Activated CD8-positive, alpha-beta T cell treated with anti-CD3 and anti-CD28 coated beads for 36 hours (primary cell): ENCODE measurements at regions not wholly inside any gene's neighbourhood (a gene's known extent, or its start where the extent isn't known, plus 50 kb on each side); places are given as distances from the start of the nearest gene placed in this dataset.

Source experiments
- ATAC-seq: fragments of 200-7000 bp; cut with Tn5 transposase; one replicate; pipeline ENCODE4 v1.10.0; 2021; ENCODE audit warnings: mild to moderate bottlenecking, moderate library complexity
- CTCF ChIA-PET: fragments of 350-600 bp; sonication (Branson Sonifier 250); formaldehyde crosslinking; loops from one replicate; lab custom pipeline; 2021; ENCODE audit warnings: antibody characterized with exemption; lab: Charles Lee
- POLR2A ChIA-PET: fragments of 350-600 bp; sonication (Branson Sonifier 250); formaldehyde crosslinking; loops from one replicate; lab custom pipeline; 2021; ENCODE audit warnings: antibody characterized with exemption; lab: Charles Lee
- DNase-seq: peaks from one replicate; pipeline ENCODE4 v3.0.0-alpha.2; 2020
- H3K27ac Mint-ChIP-seq: one replicate; pipeline ENCODE4 v1.8.0; 2021; ENCODE audit warnings: mild to moderate bottlenecking, mixed read lengths
- H3K27me3 Mint-ChIP-seq: one replicate; pipeline ENCODE4 v1.8.0; 2021; ENCODE audit warnings: mixed read lengths
- H3K36me3 Mint-ChIP-seq: one replicate; pipeline ENCODE4 v1.8.0; 2021; ENCODE audit warnings: low read depth, mixed read lengths
- H3K4me1 Mint-ChIP-seq: one replicate; pipeline ENCODE4 v1.8.0; 2021; ENCODE audit warnings: low read depth, mixed read lengths
- H3K4me3 Mint-ChIP-seq: one replicate; pipeline ENCODE4 v1.8.0; 2021; ENCODE audit warnings: mild to moderate bottlenecking, moderate library complexity, mixed read lengths
- H3K9me3 Mint-ChIP-seq: one replicate; pipeline ENCODE4 v1.8.0; 2021; ENCODE audit warnings: mixed read lengths
- intact Hi-C: fragments of 100-400 bp; cut with micrococcal nuclease; formaldehyde crosslinking; loops from one replicate; pipeline ENCODE4 v1.10.0; 2022
- TF ChIP-seq, protein P1 (sequence below): fragments of 200-600 bp; IDR thresholded peaks from one replicate; pipeline ENCODE4 v1.8.0; 2022; ENCODE audit warnings: antibody characterized with exemption, mild to moderate bottlenecking

DNA sequence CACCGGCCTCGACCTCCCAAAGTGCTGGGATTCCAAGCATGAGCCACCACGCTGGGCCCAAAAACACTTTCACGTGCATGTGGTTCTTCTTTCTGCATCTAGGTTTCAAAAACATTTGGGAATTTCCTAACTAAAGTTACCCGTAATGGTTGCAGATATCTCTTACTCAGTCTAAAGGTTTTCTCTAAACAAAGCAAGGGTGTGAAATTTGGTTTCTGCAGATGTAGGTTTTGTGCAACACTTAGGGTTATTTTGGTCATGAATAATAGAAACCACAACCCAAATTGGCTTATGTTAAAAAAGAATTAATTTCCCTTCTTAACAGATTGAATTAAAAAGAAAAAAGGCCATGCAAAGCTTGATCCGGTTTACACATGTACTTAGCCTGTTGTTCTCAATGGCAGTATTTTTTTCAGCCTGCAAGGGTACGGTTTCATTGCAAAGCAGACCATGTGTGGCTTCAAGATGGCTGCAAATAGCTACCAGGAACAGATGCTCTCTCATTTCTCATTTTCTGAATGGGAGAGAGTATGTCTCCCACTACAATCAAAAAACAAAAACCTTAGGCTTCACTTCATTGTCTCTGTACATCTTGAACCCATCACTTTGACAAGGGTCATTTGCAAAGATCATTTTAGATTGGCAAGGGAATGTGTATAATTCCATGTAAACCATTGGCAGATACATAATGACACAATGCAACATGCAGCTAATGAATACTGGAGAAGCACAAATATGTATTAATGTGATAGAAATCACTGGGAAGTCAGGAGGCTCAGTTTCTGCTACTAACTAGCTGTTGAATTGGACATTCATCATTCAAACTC, 491.2 kb upstream of the FLRT2 start:
- H3K36me3 Mint-ChIP-seq: no peaks in the 10 kb centered on the region
- TF ChIP-seq, protein P1, sequence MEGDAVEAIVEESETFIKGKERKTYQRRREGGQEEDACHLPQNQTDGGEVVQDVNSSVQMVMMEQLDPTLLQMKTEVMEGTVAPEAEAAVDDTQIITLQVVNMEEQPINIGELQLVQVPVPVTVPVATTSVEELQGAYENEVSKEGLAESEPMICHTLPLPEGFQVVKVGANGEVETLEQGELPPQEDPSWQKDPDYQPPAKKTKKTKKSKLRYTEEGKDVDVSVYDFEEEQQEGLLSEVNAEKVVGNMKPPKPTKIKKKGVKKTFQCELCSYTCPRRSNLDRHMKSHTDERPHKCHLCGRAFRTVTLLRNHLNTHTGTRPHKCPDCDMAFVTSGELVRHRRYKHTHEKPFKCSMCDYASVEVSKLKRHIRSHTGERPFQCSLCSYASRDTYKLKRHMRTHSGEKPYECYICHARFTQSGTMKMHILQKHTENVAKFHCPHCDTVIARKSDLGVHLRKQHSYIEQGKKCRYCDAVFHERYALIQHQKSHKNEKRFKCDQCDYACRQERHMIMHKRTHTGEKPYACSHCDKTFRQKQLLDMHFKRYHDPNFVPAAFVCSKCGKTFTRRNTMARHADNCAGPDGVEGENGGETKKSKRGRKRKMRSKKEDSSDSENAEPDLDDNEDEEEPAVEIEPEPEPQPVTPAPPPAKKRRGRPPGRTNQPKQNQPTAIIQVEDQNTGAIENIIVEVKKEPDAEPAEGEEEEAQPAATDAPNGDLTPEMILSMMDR: no peak
- POLR2A ChIA-PET: no interaction called here
- peaks cover 9% of the 10 kb centered on the region for H3K9me3 Mint-ChIP-seq
- H3K27ac Mint-ChIP-seq: no peak overlapping the region
- H3K27me3 Mint-ChIP-seq: no peaks in the 10 kb centered on the region
- H3K4me3 Mint-ChIP-seq: no peak overlapping the region
- CTCF ChIA-PET: no interaction called here
- intact Hi-C loops: no loop called here
- no peaks in the 10 kb centered on the region for H3K4me1 Mint-ChIP-seq
- DNase-seq: no peak
- no peak for ATAC-seq

DNA sequence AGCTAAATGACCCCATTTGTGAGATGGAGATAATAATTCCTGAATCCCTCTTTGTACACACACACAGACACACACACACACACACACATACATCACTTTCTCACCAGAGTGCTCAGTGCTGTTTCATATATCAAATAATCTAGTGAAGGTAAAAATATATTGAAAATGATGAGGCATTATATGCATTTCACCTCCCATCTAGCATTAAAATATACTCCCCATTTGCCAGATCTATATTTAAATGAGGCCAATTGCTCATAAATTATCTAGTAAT, 490.7 kb upstream of the FLRT2 start:
- Mint-ChIP-seq H3K27ac (no peak overlapping the region), H3K4me3 (no peak overlapping the region), H3K36me3 (no peaks in the 10 kb centered on the region), H3K4me1 (no peaks in the 10 kb centered on the region), H3K9me3 (peaks cover 9% of the 10 kb centered on the region), H3K27me3 (no peaks in the 10 kb centered on the region)
- CTCF ChIA-PET: no interaction called here
- TF ChIP-seq, protein P1: no peak
- intact Hi-C loops: no loop called here
- POLR2A ChIA-PET: no interaction called here
- DNase-seq (no peak), ATAC-seq (no peak)

- ChIA-PET POLR2A (no interaction called here), CTCF (no interaction called here)
- peaks cover 9% of the 10 kb centered on the region for H3K9me3 Mint-ChIP-seq
- intact Hi-C loops: no loop called here
- H3K4me3 Mint-ChIP-seq: no peak overlapping the region
- no peaks in the 10 kb centered on the region for H3K4me1 Mint-ChIP-seq
- no peak overlapping the region for H3K27ac Mint-ChIP-seq
- no peaks in the 10 kb centered on the region for H3K27me3 Mint-ChIP-seq
- H3K36me3 Mint-ChIP-seq: no peaks in the 10 kb centered on the region
- TF ChIP-seq, protein P1: no peak
- ATAC-seq (no peak), DNase-seq (no peak)
Measured at GRCh38 chr14:85040046-85040685, 489.8 kb upstream of the FLRT2 start.

DNA sequence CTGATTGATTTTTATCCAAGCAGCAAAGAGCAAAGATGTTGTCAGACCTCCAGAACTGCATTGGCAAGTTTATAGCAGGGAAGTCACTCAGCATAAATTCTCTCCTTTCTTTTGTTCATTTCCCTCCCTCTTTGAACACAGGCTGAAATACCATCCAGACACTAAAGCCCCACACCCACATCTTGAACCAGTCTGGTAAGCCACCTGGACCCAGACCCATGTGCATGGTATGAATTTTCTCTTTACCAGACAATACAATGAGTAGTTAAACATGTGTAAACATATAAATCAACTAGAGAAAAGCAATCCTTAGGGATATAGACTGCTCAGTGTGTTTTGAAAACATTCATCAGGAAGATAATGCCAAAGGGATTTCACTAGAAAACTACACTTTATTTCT, 488.3 kb upstream of the FLRT2 start:
- intact Hi-C loops: no loop called here
- ATAC-seq (no peak), DNase-seq (no peak)
- Mint-ChIP-seq H3K27me3 (no peaks in the 10 kb centered on the region), H3K4me3 (no peak overlapping the region), H3K9me3 (peaks cover 10% of the 10 kb centered on the region), H3K27ac (no peak overlapping the region), H3K36me3 (no peaks in the 10 kb centered on the region), H3K4me1 (no peaks in the 10 kb centered on the region)
- ChIA-PET POLR2A (no interaction called here), CTCF (no interaction called here)
- TF ChIP-seq, protein P1: no peak

- peaks cover 14% of the 10 kb centered on the region for H3K9me3 Mint-ChIP-seq
- POLR2A ChIA-PET: no interaction called here
- H3K4me1 Mint-ChIP-seq: no peaks in the 10 kb centered on the region
- TF ChIP-seq, protein P1: no peak
- no peaks in the 10 kb centered on the region for H3K36me3 Mint-ChIP-seq
- intact Hi-C loops: no loop called here
- H3K4me3 Mint-ChIP-seq: no peak overlapping the region
- no peak overlapping the region for H3K27ac Mint-ChIP-seq
- CTCF ChIA-PET: no interaction called here
- H3K27me3 Mint-ChIP-seq: no peaks in the 10 kb centered on the region
- DNase-seq (no peak), ATAC-seq (no peak)
Measured at GRCh38 chr14:85042301-85042700, 487.6 kb upstream of the FLRT2 start.
